SK-N-SH (cell line): ENCODE measurements at regions not wholly inside any gene's neighbourhood (a gene's known extent, or its start where the extent isn't known, plus 50 kb on each side); places are given as distances from the start of the nearest gene placed in this dataset.

Source experiments
- ELF1 ChIP-seq: IDR thresholded peaks from 2 replicates; pipeline ENCODE4 v1.4.0; 2012
- FOSL2 ChIP-seq: IDR thresholded peaks from 2 replicates; pipeline ENCODE4 v1.4.0; 2012; ENCODE audit warnings: low read depth, mild to moderate bottlenecking, moderate library complexity, borderline replicate concordance
- FOXJ3 ChIP-seq: sonication (generic); formaldehyde crosslinking; IDR thresholded peaks from 2 replicates; pipeline ENCODE4 v1.5.1; 2020; ENCODE audit warnings: mild to moderate bottlenecking, missing genetic modification reagents
- FOXM1 ChIP-seq: IDR thresholded peaks from 2 replicates; pipeline ENCODE4 v1.4.0; 2012; ENCODE audit warnings: low read depth, mild to moderate bottlenecking
- IRF3 ChIP-seq: fragments of 150-350 bp; IDR thresholded peaks from 2 replicates; pipeline ENCODE4 v1.6.1; 2016; ENCODE audit warnings: mild to moderate bottlenecking, low read depth, low read length
- RAD21 ChIP-seq: IDR thresholded peaks from 2 replicates; pipeline ENCODE4 v1.6.1; 2012; ENCODE audit warnings: mild to moderate bottlenecking, low read length
- RCOR1 ChIP-seq: fragments of 150-350 bp; IDR thresholded peaks from 2 replicates; pipeline ENCODE4 v1.6.1; 2017; ENCODE audit warnings: antibody characterized with exemption, low read length
- REST ChIP-seq: IDR thresholded peaks from 2 replicates; pipeline ENCODE4 v1.6.1; 2012; ENCODE audit warnings: mild to moderate bottlenecking, low read depth, low read length, moderate library complexity
- SMC3 ChIP-seq: IDR thresholded peaks from 2 replicates; pipeline ENCODE4 v1.6.1; 2012; ENCODE audit warnings: low read depth, low read length, improper control_type of control experiment
- TF ChIP-seq, protein P1 (sequence below): IDR thresholded peaks from 2 replicates; pipeline ENCODE4 v1.4.0; 2012; ENCODE audit warnings: low read depth

DNA sequence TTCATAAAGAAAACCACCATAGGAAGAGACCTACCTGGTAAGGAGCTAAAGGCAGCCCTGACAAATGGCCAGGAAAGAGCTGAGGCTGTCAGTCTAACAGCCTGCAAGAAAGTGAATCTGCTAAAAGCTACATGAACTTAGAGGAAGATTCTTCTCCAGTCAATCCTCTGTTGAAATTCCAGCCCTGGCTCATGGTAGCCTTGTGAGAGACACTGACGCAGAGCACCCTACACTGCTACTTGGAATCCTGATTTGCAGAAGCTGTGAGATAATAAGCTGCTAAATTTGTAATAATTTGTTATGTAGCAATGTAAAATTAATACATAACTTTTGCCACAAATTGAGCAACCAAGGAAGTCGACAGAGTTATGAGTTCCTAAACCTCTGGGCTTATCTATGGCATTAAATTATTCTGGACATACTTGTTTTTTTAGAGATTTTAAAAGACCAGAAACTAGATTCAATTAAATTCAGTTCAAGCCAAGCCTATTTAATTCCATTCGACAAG lies 257.0 kb downstream of the ETNK1 start:
- no peak for TF ChIP-seq FOSL2
- TF ChIP-seq, protein P1, sequence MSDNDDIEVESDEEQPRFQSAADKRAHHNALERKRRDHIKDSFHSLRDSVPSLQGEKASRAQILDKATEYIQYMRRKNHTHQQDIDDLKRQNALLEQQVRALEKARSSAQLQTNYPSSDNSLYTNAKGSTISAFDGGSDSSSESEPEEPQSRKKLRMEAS, result no peak
- TF ChIP-seq SMC3, result no peak
- no peak for TF ChIP-seq REST
- TF ChIP-seq ELF1, result no peak
- TF ChIP-seq FOXJ3 (CRISPR knock-in tag), result no peak
- no peak for TF ChIP-seq FOXM1
- TF ChIP-seq IRF3, result no peak
- TF ChIP-seq RAD21, result no peak
- TF ChIP-seq RCOR1, result no peak
